Neuronal stem cell (in vitro differentiated cells): ENCODE measurements at regions not wholly inside any gene's neighbourhood (a gene's known extent, or its start where the extent isn't known, plus 50 kb on each side); places are given as distances from the start of the nearest gene placed in this dataset.

Source experiments
- DNase-seq: peaks from one replicate; pipeline ENCODE4 v3.0.0-alpha.2; 2013; ENCODE audit warnings: low spot score
- H2AFZ ChIP-seq: one replicate; pipeline ENCODE4 v1.6.1; 2013; ENCODE audit warnings: mild to moderate bottlenecking, low read length, inconsistent platforms
- H2AK5ac ChIP-seq: 2 replicates; pipeline ENCODE4 v1.6.1; 2013; ENCODE audit warnings: low read depth, mild to moderate bottlenecking, inconsistent platforms, low read length, moderate library complexity, mixed read lengths
- H2BK120ac ChIP-seq: 2 replicates; pipeline ENCODE4 v1.6.1; 2013; ENCODE audit warnings: low read depth, mild to moderate bottlenecking, inconsistent platforms, low read length, moderate library complexity, mixed read lengths
- H2BK12ac ChIP-seq: one replicate; pipeline ENCODE4 v1.6.1; 2013; ENCODE audit warnings: low read length, inconsistent platforms
- H2BK15ac ChIP-seq: 2 replicates; pipeline ENCODE4 v1.6.1; 2013; ENCODE audit warnings: mild to moderate bottlenecking, low read length, inconsistent platforms, mixed read lengths
- H2BK5ac ChIP-seq: one replicate; pipeline ENCODE4 v1.6.1; 2013; ENCODE audit warnings: inconsistent platforms, mild to moderate bottlenecking, low read length, moderate library complexity
- H3K14ac ChIP-seq: one replicate; pipeline ENCODE4 v1.6.1; 2013; ENCODE audit warnings: low read length, inconsistent platforms
- H3K18ac ChIP-seq: 2 replicates; pipeline ENCODE4 v1.6.1; 2013; ENCODE audit warnings: low read length, inconsistent platforms
- H3K23ac ChIP-seq: 2 replicates; pipeline ENCODE4 v1.6.1; 2013; ENCODE audit warnings: low read depth, mild to moderate bottlenecking, mixed read lengths, low read length, inconsistent platforms; ENCODE audit not compliant: poor library complexity
- H3K27ac ChIP-seq: replicated peaks from 3 replicates; pipeline ENCODE4 v1.5.1; 2013; ENCODE audit warnings: low read length, inconsistent platforms
- H3K27me3 ChIP-seq, 3 experiments: 2 replicates each; pipeline ENCODE4 v1.6.1; 2013; ENCODE audit warnings: low read length in 3 of 3, mild to moderate bottlenecking in 2 of 3, inconsistent platforms in 1 of 3, low read depth in 1 of 3, mixed read lengths in 1 of 3, moderate library complexity in 1 of 3; ENCODE audit not compliant: control insufficient read depth in 3 of 3, insufficient read depth in 3 of 3
- H3K36me3 ChIP-seq, 2 donors: replicated peaks in 1 of 2; 2 replicates each; pipeline ENCODE4 v1.6.1; 2013; ENCODE audit warnings: low read length in 2 of 2; ENCODE audit not compliant: control insufficient read depth in 2 of 2, insufficient read depth in 2 of 2
- H3K4ac ChIP-seq: 2 replicates; pipeline ENCODE4 v1.6.1; 2013; ENCODE audit warnings: inconsistent platforms, mild to moderate bottlenecking, low read length, moderate library complexity
- H3K4me1 ChIP-seq, 2 donors: 1 replicate in 1 of 2; 2 replicates in 1 of 2; pipeline ENCODE4 v1.6.1; 2013; ENCODE audit warnings: low read length in 2 of 2, low read depth in 1 of 2; ENCODE audit not compliant: control insufficient read depth in 2 of 2, insufficient read depth in 1 of 2
- H3K4me2 ChIP-seq: one replicate; pipeline ENCODE4 v1.6.1; 2013; ENCODE audit warnings: mild to moderate bottlenecking, low read length, inconsistent platforms; ENCODE audit not compliant: insufficient read depth, poor library complexity, severe bottlenecking
- H3K4me3 ChIP-seq, 2 donors: 2 replicates each; pipeline ENCODE4 v1.5.1; 2013; ENCODE audit warnings: low read length in 2 of 2, mild to moderate bottlenecking in 2 of 2, inconsistent platforms in 1 of 2, moderate library complexity in 1 of 2
- H3K79me1 ChIP-seq: one replicate; pipeline ENCODE4 v1.6.1; 2013; ENCODE audit warnings: low read depth, mild to moderate bottlenecking, inconsistent platforms, low read length, moderate library complexity
- H3K9ac ChIP-seq: one replicate; pipeline ENCODE4 v1.6.1; 2013; ENCODE audit warnings: mild to moderate bottlenecking, low read depth, low read length, inconsistent platforms; ENCODE audit not compliant: poor library complexity
- H3K9me3 ChIP-seq, 2 donors: replicated peaks in 1 of 2; 2 replicates each; pipeline versions ENCODE3 to v1.6.1; 2013; ENCODE audit warnings: low read length in 2 of 2, mild to moderate bottlenecking in 2 of 2, inconsistent platforms in 1 of 2, low read depth in 1 of 2, mixed read lengths in 1 of 2, moderate library complexity in 1 of 2; ENCODE audit not compliant: control insufficient read depth in 2 of 2, insufficient read depth in 1 of 2
- H4K8ac ChIP-seq: one replicate; pipeline ENCODE4 v1.6.1; 2013; ENCODE audit warnings: low read depth, mild to moderate bottlenecking, inconsistent platforms, low read length, moderate library complexity
- H4K91ac ChIP-seq: one replicate; pipeline ENCODE4 v1.6.1; 2013; ENCODE audit warnings: low read length, low read depth, mild to moderate bottlenecking, inconsistent platforms; ENCODE audit not compliant: poor library complexity
- WGBS, 2 donors: extraction: QIAGEN DNeasy Blood & Tissue Kit; methylation state at CpG; one replicate each; pipeline ENCODE4 v1.1.7; 2013; ENCODE audit warnings: missing lambda C conversion rate in 2 of 2, mixed read lengths in 1 of 2; ENCODE audit not compliant: insufficient read length in 2 of 2, insufficient replicate concordance in 1 of 2; ENCODE audit errors: extremely low coverage in 2 of 2; 5-methylcytosine and 5-hydroxymethylcytosine counted together

GRCh38 chr4:171265190-171265818 lies 547.9 kb upstream of the GALNTL6 start:
- no peak overlapping the region for H3K9ac ChIP-seq
- no peaks in the 10 kb centered on the region for H3K4me1 ChIP-seq
- no peaks in the 10 kb centered on the region for H3K9me3 ChIP-seq
- no peak overlapping the region for H2BK15ac ChIP-seq
- H3K14ac ChIP-seq, result no peak overlapping the region
- H4K91ac ChIP-seq, result no peak overlapping the region
- WGBS, 2 donors, result no CpG with 5 or more reads among the region's 1 CpG
- no peak overlapping the region for H2AK5ac ChIP-seq
- no peak overlapping the region for H4K8ac ChIP-seq
- H3K18ac ChIP-seq, result no peak overlapping the region
- H3K36me3 ChIP-seq, result no peaks in the 10 kb centered on the region
- no peak overlapping the region for H2AFZ ChIP-seq
- no peak overlapping the region for H3K27ac ChIP-seq
- no peaks in the 10 kb centered on the region for H3K27me3 ChIP-seq
- H3K4me3 ChIP-seq, result no peak overlapping the region
- H2BK12ac ChIP-seq, result no peak overlapping the region
- no peak overlapping the region for H3K4me2 ChIP-seq
- no peak for DNase-seq
- no peaks in the 10 kb centered on the region for H3K79me1 ChIP-seq
- no peak overlapping the region for H3K23ac ChIP-seq
- no peak overlapping the region for H2BK5ac ChIP-seq
- no peak overlapping the region for H2BK120ac ChIP-seq
- H3K4ac ChIP-seq, result no peak overlapping the region

- no peak for DNase-seq
- H2AK5ac ChIP-seq, result no peak overlapping the region
- H4K8ac ChIP-seq, result no peak overlapping the region
- H3K4me1 ChIP-seq, result no peaks in the 10 kb centered on the region
- H2BK12ac ChIP-seq, result no peak overlapping the region
- H3K79me1 ChIP-seq, result no peaks in the 10 kb centered on the region
- H2BK5ac ChIP-seq, result no peak overlapping the region
- H3K27ac ChIP-seq, result no peak overlapping the region
- H3K14ac ChIP-seq, result no peak overlapping the region
- no peaks in the 10 kb centered on the region for H3K9me3 ChIP-seq
- H2BK120ac ChIP-seq, result no peak overlapping the region
- H3K4ac ChIP-seq, result no peak overlapping the region
- no peak overlapping the region for H2AFZ ChIP-seq
- H3K36me3 ChIP-seq, result no peaks in the 10 kb centered on the region
- H4K91ac ChIP-seq, result no peak overlapping the region
- H3K23ac ChIP-seq, result no peak overlapping the region
- no peak overlapping the region for H3K4me3 ChIP-seq
- H2BK15ac ChIP-seq, result no peak overlapping the region
- H3K9ac ChIP-seq, result no peak overlapping the region
- no peaks in the 10 kb centered on the region for H3K27me3 ChIP-seq
- H3K4me2 ChIP-seq, result no peak overlapping the region
- no CpG with 5 or more reads among the region's 3 CpGs for WGBS, 2 donors
- H3K18ac ChIP-seq, result no peak overlapping the region
These were observed 557.0 kb upstream of the GALNTL6 start for GRCh38 chr4:171256223-171256622.

- no peak overlapping the region for H2BK5ac ChIP-seq
- H3K27ac ChIP-seq, result no peak overlapping the region
These were observed 566.3 kb upstream of the GALNTL6 start for GRCh38 chr4:171246948-171247347.

GRCh38 chr4:171242831-171243230 lies 570.4 kb upstream of the GALNTL6 start:
- Histone ChIP-seq H3K27me3 (no peaks in the 10 kb centered on the region), H3K27ac (no peak overlapping the region), H3K4ac (no peak overlapping the region), H4K91ac (no peak overlapping the region), H3K4me3 (no peak overlapping the region), H2BK120ac (no peak overlapping the region), H3K23ac (no peak overlapping the region), H2BK15ac (no peak overlapping the region), H3K79me1 (no peaks in the 10 kb centered on the region), H3K18ac (no peak overlapping the region), H3K4me2 (no peak overlapping the region), H3K4me1 (no peaks in the 10 kb centered on the region), H3K14ac (no peak overlapping the region), H2BK5ac (no peak overlapping the region), H2AK5ac (no peak overlapping the region), H4K8ac (no peak overlapping the region), H3K9ac (no peak overlapping the region), H2AFZ (no peak overlapping the region), H3K36me3 (no peaks in the 10 kb centered on the region), H3K9me3 (no peaks in the 10 kb centered on the region), H2BK12ac (no peak overlapping the region)
- WGBS, 2 donors, result no CpG with 5 or more reads among the region's 2 CpGs
- DNase-seq, result no peak

More at GRCh38 chr4:171246948-171247347, 566.3 kb upstream of the GALNTL6 start:
- H2BK12ac ChIP-seq, result no peak overlapping the region
- no peak overlapping the region for H2AFZ ChIP-seq
- no peak for DNase-seq
- no peak overlapping the region for H4K91ac ChIP-seq
- no peak overlapping the region for H2BK120ac ChIP-seq
- no peak overlapping the region for H3K4ac ChIP-seq
- no peak overlapping the region for H4K8ac ChIP-seq
- no peak overlapping the region for H3K9ac ChIP-seq
- H3K18ac ChIP-seq, result no peak overlapping the region
- H3K36me3 ChIP-seq, result no peaks in the 10 kb centered on the region
- H3K27me3 ChIP-seq, result no peaks in the 10 kb centered on the region
- H3K14ac ChIP-seq, result no peak overlapping the region
- H3K79me1 ChIP-seq, result no peaks in the 10 kb centered on the region
- H3K4me3 ChIP-seq, result no peak overlapping the region
- no peak overlapping the region for H3K4me2 ChIP-seq
- H2BK15ac ChIP-seq, result no peak overlapping the region
- H3K4me1 ChIP-seq, result no peaks in the 10 kb centered on the region
- no peak overlapping the region for H3K23ac ChIP-seq
- no peaks in the 10 kb centered on the region for H3K9me3 ChIP-seq
- H2AK5ac ChIP-seq, result no peak overlapping the region
